Liver (tissue), 3 donors: ENCODE measurements at regions not wholly inside any gene's neighbourhood (a gene's known extent, or its start where the extent isn't known, plus 50 kb on each side); places are given as distances from the start of the nearest gene placed in this dataset.

Source experiments
- CTCF ChIP-seq: fragments of 150-350 bp; IDR thresholded peaks from 2 replicates; pipeline ENCODE4 v1.5.1; 2017; ENCODE audit warnings: improper control_type of control experiment, low read depth, low read length; ENCODE audit not compliant: missing input control
- GABPA ChIP-seq, 2 donors: IDR thresholded peaks in 1 of 2; conservative IDR thresholded peaks in 1 of 2; 2 replicates each; pipeline ENCODE4 v1.6.1; 2016; ENCODE audit warnings: antibody characterized with exemption in 2 of 2, mild to moderate bottlenecking in 1 of 2, moderate library complexity in 1 of 2
- HNF4G ChIP-seq: IDR thresholded peaks from 2 replicates; pipeline ENCODE4 v1.6.1; 2016; ENCODE audit warnings: antibody characterized with exemption
- JUND ChIP-seq, 2 donors: IDR thresholded peaks; 2 replicates each; pipeline ENCODE4 v1.6.1; 2016; ENCODE audit warnings: antibody characterized with exemption in 2 of 2
- RAD21 ChIP-seq, 2 donors: IDR thresholded peaks; 2 replicates each; pipeline ENCODE4 v1.6.1; 2016; ENCODE audit warnings: antibody characterized with exemption in 2 of 2, mild to moderate bottlenecking in 2 of 2
- REST ChIP-seq: IDR thresholded peaks from 2 replicates; pipeline ENCODE4 v1.6.1; 2016; ENCODE audit warnings: antibody characterized with exemption, mild to moderate bottlenecking
- RXRA ChIP-seq, 2 donors: IDR thresholded peaks; 2 replicates each; pipeline ENCODE4 v1.6.1; 2017 to 2018; ENCODE audit warnings: antibody characterized with exemption in 2 of 2, mild to moderate bottlenecking in 1 of 2
- SP1 ChIP-seq: IDR thresholded peaks from 2 replicates; pipeline ENCODE4 v1.6.1; 2018; ENCODE audit warnings: antibody characterized with exemption, mild to moderate bottlenecking
- TAF1 ChIP-seq: conservative IDR thresholded peaks from 2 replicates; pipeline ENCODE4 v1.6.1; 2016; ENCODE audit warnings: antibody characterized with exemption, mild to moderate bottlenecking
- ZBTB33 ChIP-seq: IDR thresholded peaks from 2 replicates; pipeline ENCODE4 v1.6.1; 2016; ENCODE audit warnings: antibody characterized with exemption
- donor health status: healthy.
- donor health status: healthy.

DNA sequence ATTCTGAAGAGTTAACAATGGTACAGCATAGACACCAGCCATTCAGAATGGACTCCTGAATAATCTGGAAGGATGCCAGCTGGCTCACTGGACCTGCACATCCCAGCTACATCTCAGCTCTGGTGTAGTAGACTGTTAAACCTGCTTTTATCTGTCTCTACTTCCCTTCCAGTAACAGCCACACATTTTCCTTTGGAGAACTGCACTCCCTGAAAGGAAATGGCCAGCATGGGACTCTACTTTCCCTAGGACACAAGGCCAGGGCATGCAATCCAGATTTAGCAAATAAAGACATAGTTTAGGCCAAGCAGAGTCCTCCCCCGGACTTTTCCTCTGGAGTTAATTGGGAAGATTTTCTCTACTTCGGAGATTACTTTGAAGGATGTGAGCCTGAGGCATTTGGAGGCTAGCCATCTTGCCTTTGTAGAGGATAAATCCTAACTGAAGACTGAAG is 82.7 kb upstream of the TCF12 start:
- TF ChIP-seq CTCF: no peak
- TF ChIP-seq TAF1: no peak
- TF ChIP-seq HNF4G: no peak
- no peak for TF ChIP-seq RAD21 (IDR thresholded peaks at IDR 0.05)
- TF ChIP-seq SP1: no peak
- no peak for TF ChIP-seq JUND (IDR thresholded peaks at IDR 0.05)
- no peak for TF ChIP-seq ZBTB33
- TF ChIP-seq RXRA (IDR thresholded peaks at IDR 0.05): no peak
- TF ChIP-seq GABPA (IDR thresholded peaks at IDR 0.05 in 1 of 2, conservative IDR thresholded peaks at IDR 0.05 in 1 of 2): no peak
- TF ChIP-seq REST: no peak
